Lower leg skin (tissue), 3 donors: ENCODE measurements at regions not wholly inside any gene's neighbourhood (a gene's known extent, or its start where the extent isn't known, plus 50 kb on each side); places are given as distances from the start of the nearest gene placed in this dataset.
"Not testable (repeated sequence)": the region's sequence is repeated elsewhere in the genome, so short reads cannot be mapped to it uniquely, and the experiment has no call there.

Experiments used
- CTCF ChIP-seq, 3 donors: fragments of 450-650 bp; IDR thresholded peaks; one replicate each; pipeline ENCODE4 v1.5.1; 2016; ENCODE audit warnings: antibody characterized with exemption in 3 of 3, mild to moderate bottlenecking in 3 of 3, moderate library complexity in 2 of 3
- POLR2A ChIP-seq, 2 donors: fragments of 450-650 bp; IDR thresholded peaks; one replicate each; pipeline ENCODE4 v1.6.1; 2016 to 2017; ENCODE audit warnings: antibody characterized with exemption in 2 of 2, mild to moderate bottlenecking in 1 of 2, moderate library complexity in 1 of 2

- TF ChIP-seq CTCF, POLR2A (IDR thresholded peaks at IDR 0.05): not testable (repeated sequence)
These were observed 112.5 kb downstream of the VSIG4 start for GRCh38 chrX:65927386-65927785.
